ENCODE measurements at regions not wholly inside any gene's neighbourhood (a gene's known extent, or its start where the extent isn't known, plus 50 kb on each side); places are given as distances from the start of the nearest gene placed in this dataset.

- TF ChIP-seq, protein P1, sequence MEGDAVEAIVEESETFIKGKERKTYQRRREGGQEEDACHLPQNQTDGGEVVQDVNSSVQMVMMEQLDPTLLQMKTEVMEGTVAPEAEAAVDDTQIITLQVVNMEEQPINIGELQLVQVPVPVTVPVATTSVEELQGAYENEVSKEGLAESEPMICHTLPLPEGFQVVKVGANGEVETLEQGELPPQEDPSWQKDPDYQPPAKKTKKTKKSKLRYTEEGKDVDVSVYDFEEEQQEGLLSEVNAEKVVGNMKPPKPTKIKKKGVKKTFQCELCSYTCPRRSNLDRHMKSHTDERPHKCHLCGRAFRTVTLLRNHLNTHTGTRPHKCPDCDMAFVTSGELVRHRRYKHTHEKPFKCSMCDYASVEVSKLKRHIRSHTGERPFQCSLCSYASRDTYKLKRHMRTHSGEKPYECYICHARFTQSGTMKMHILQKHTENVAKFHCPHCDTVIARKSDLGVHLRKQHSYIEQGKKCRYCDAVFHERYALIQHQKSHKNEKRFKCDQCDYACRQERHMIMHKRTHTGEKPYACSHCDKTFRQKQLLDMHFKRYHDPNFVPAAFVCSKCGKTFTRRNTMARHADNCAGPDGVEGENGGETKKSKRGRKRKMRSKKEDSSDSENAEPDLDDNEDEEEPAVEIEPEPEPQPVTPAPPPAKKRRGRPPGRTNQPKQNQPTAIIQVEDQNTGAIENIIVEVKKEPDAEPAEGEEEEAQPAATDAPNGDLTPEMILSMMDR (IDR thresholded peaks at IDR 0.05; ENCODE audit: low read depth, low read length), result no peak
- TF ChIP-seq POLR2A (IDR thresholded peaks at IDR 0.05; ENCODE audit: extremely low read depth, insufficient read length) (no peak), MYC (IDR thresholded peaks at IDR 0.05; ENCODE audit: low read depth, low read length) (no peak)
- TF ChIP-seq, protein P2, sequence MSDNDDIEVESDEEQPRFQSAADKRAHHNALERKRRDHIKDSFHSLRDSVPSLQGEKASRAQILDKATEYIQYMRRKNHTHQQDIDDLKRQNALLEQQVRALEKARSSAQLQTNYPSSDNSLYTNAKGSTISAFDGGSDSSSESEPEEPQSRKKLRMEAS (IDR thresholded peaks at IDR 0.05; ENCODE audit: low read depth, low read length), result no peak
Measured at GRCh38 chr12:17239874-17240273, 633.9 kb upstream of the LMO3 start.

Data from NB4 (cell line).